Body of pancreas (tissue), 4 donors: ENCODE measurements at regions not wholly inside any gene's neighbourhood (a gene's known extent, or its start where the extent isn't known, plus 50 kb on each side); places are given as distances from the start of the nearest gene placed in this dataset.

ENCODE experiments used
- CTCF ChIP-seq, 7 experiments: fragments of 450-650 bp in 4 of 7; fragments of 200-600 bp in 3 of 7; sonication (generic) in 3 of 7; IDR thresholded peaks; one replicate each; pipeline ENCODE4 v1.5.1; 2016 to 2019; ENCODE audit warnings: antibody characterized with exemption in 7 of 7
- POLR2A ChIP-seq, 3 donors: fragments of 450-650 bp; IDR thresholded peaks; one replicate each; pipeline ENCODE4 v1.6.1; 2016; ENCODE audit warnings: antibody characterized with exemption in 3 of 3, mild to moderate bottlenecking in 2 of 3

GRCh38 chr10:129097776-129098330 lies 369.2 kb upstream of the MGMT start:
- TF ChIP-seq POLR2A (IDR thresholded peaks at IDR 0.05) (no peak), CTCF (IDR thresholded peaks at IDR 0.05) (no peak)
